ENCODE measurements at regions not wholly inside any gene's neighbourhood (a gene's known extent, or its start where the extent isn't known, plus 50 kb on each side); places are given as distances from the start of the nearest gene placed in this dataset.
"Not testable (repeated sequence)": the region's sequence is repeated elsewhere in the genome, so short reads cannot be mapped to it uniquely, and the experiment has no call there.

DNA sequence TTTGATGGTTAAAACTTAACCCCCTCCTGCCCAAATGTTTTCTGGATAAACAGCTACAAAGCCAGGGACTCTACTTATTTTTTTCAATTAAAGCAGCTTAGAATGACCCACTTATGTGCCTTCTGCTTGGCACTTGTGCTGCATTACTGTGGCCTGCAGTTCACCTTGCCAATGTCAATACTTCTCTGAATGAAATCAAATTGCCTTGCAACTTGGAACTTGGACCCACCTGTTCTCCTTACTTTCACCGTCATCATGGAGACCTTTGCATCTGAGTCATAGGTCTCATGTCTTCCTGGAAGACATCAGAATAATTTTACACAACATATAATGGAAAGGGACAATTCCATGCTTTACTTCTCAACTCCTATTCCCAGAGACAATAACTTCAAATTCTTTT is 92.1 kb upstream of the FHL2 start:
- Histone ChIP-seq H3K9me3 (ENCODE audit: control insufficient read depth in 2 of 2, insufficient read depth in 1 of 2, low read depth in 1 of 2, low read length in 1 of 2) (peaks cover 0 to 7% of the 10 kb centered on the region in 2 donors), H3K4me3 (ENCODE audit: low read depth in 1 of 3, low read length in 3 of 3) (no peak overlapping the region), H3K36me3 (ENCODE audit: control insufficient read depth in 3 of 3, insufficient read depth in 2 of 3, low read depth in 1 of 3, low read length in 3 of 3) (no peaks in the 10 kb centered on the region), H3K27ac (ENCODE audit: low read depth in 1 of 3, low read length in 2 of 3) (peak overlapping the region in 1 of 3 donors; percentile 44), H3K27me3 (ENCODE audit: control insufficient read depth in 3 of 3, insufficient read depth in 3 of 3, low read length in 3 of 3) (no peaks in the 10 kb centered on the region), H3K4me1 (ENCODE audit: control insufficient read depth in 3 of 3, insufficient read depth in 2 of 3, low read depth in 1 of 3, low read length in 2 of 3) (peaks cover 0 to 7% (median 5%) of the 10 kb centered on the region in 3 donors)
- WGBS, 3 donors: 22 to 68% (median 42%) methylated on average over 1 of the region's 1 CpG
- FAIRE-seq: peak; percentile 81
- DNase-seq: peak; percentile 88 to 96

DNA sequence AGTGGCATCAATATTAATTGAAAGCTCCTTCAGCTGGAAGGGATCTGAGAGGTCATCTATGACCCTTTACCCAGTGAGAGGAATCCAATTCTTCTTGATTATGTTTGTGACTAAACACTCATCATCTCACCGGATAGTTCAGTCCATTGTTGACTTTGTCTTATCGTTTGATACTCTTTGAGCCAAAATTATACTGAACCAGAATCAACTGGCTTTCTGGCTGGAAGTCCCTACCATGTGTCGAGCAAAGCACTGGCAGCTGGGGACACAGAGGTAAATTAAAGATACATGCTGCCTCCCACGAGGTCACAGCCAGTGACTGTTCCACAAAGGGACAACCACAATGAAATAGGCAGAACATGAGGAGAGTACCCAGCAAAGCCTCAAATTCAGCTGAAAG is 91.4 kb upstream of the FHL2 start:
- DNase-seq: peak in 1 of 2 donors; percentile 24
- Histone ChIP-seq H3K4me3 (ENCODE audit: low read depth in 1 of 3, low read length in 3 of 3) (no peak overlapping the region), H3K27me3 (ENCODE audit: control insufficient read depth in 3 of 3, insufficient read depth in 3 of 3, low read length in 3 of 3) (no peaks in the 10 kb centered on the region), H3K27ac (ENCODE audit: low read depth in 1 of 3, low read length in 2 of 3) (peak overlapping the region in 1 of 3 donors; percentile 44), H3K9me3 (ENCODE audit: control insufficient read depth in 2 of 2, insufficient read depth in 1 of 2, low read depth in 1 of 2, low read length in 1 of 2) (peaks cover 0 to 7% of the 10 kb centered on the region in 2 donors), H3K4me1 (ENCODE audit: control insufficient read depth in 3 of 3, insufficient read depth in 2 of 3, low read depth in 1 of 3, low read length in 2 of 3) (peaks cover 0 to 7% (median 5%) of the 10 kb centered on the region in 3 donors), H3K36me3 (ENCODE audit: control insufficient read depth in 3 of 3, insufficient read depth in 2 of 3, low read depth in 1 of 3, low read length in 3 of 3) (no peaks in the 10 kb centered on the region)
- FAIRE-seq: no peak
- WGBS, 3 donors: 7 to 38% (median 20%) methylated on average over 4 of the region's 4 CpGs

DNA sequence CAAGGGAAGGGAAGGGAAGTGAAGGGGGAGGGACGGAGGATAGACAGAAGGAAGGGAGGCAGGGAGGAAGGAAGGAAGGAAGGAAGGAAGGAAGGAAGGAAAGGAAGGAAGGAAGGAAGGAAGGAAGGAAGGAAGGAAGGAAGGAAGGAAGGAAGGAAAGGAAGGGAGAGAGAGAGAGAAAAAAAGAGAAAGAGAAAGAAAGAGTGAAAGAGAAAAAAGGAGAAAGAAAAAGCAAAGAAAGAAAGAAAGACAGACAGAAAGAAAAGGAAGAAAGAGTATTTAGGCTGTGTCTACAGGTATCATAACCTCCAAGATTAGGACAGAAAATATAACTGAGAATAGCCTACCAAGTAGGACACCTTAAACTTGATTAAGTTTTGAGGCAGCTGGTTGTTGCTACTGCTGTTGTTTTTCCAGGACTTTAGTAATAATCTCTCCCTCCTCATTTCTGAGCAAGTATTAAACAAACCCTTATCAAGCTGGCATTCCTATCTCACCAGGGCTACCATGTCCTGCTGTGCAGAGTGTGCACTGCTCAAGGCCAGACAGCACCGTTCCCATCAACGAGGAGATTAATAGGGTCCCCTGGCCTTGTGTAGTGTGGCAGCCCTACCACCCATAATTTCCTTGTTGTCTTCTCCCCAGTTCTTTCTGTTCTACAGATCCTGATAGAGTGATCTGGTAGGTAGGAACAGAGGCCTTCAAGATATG is 90.5 kb upstream of the FHL2 start:
- Histone ChIP-seq H3K27me3 (ENCODE audit: control insufficient read depth in 3 of 3, insufficient read depth in 3 of 3, low read length in 3 of 3) (no peaks in the 10 kb centered on the region), H3K4me3 (ENCODE audit: low read depth in 1 of 3, low read length in 3 of 3) (no peak overlapping the region), H3K36me3 (ENCODE audit: control insufficient read depth in 3 of 3, insufficient read depth in 2 of 3, low read depth in 1 of 3, low read length in 3 of 3) (no peaks in the 10 kb centered on the region), H3K27ac (ENCODE audit: low read depth in 1 of 3, low read length in 2 of 3) (no peak overlapping the region), H3K9me3 (ENCODE audit: control insufficient read depth in 2 of 2, insufficient read depth in 1 of 2, low read depth in 1 of 2, low read length in 1 of 2) (peaks cover 0 to 7% of the 10 kb centered on the region in 2 donors), H3K4me1 (ENCODE audit: control insufficient read depth in 3 of 3, insufficient read depth in 2 of 3, low read depth in 1 of 3, low read length in 2 of 3) (peaks cover 0 to 7% (median 5%) of the 10 kb centered on the region in 3 donors)
- DNase-seq: peak in 1 of 2 donors; percentile 11
- 44 to 86% (median 47%) methylated on average over 3 of the region's 3 CpGs for WGBS, 3 donors
- no peak for FAIRE-seq

DNA sequence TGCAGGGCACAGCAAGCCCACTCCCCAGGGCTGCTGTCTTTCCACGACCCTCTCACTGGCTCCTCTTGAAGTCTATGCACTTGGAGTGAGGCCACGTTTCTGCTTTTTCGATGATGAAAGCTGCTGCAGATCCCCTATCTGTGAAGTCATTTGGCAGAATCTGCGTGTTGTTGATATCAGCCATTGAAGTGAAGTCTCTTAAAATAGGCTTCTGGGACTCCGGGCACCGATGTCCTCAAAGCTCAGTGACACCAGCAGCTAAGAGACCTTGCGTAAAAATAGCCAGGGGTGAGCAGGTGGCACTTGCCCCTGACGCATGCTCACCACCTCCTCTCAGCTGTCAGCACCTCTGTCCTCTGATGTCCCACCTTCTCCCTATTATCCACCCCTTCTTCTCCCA is 89.4 kb upstream of the FHL2 start:
- Histone ChIP-seq H3K9me3 (ENCODE audit: control insufficient read depth in 2 of 2, insufficient read depth in 1 of 2, low read depth in 1 of 2, low read length in 1 of 2) (peaks cover 0 to 4% of the 10 kb centered on the region in 2 donors), H3K4me3 (ENCODE audit: low read depth in 1 of 3, low read length in 3 of 3) (no peak overlapping the region), H3K27ac (ENCODE audit: low read depth in 1 of 3, low read length in 2 of 3) (no peak overlapping the region), H3K36me3 (ENCODE audit: control insufficient read depth in 3 of 3, insufficient read depth in 2 of 3, low read depth in 1 of 3, low read length in 3 of 3) (no peaks in the 10 kb centered on the region), H3K4me1 (ENCODE audit: control insufficient read depth in 3 of 3, insufficient read depth in 2 of 3, low read depth in 1 of 3, low read length in 2 of 3) (peaks cover 0 to 7% (median 5%) of the 10 kb centered on the region in 3 donors), H3K27me3 (ENCODE audit: control insufficient read depth in 3 of 3, insufficient read depth in 3 of 3, low read length in 3 of 3) (no peaks in the 10 kb centered on the region)
- FAIRE-seq (no peak), DNase-seq (no peak)
- 80 to 92% (median 90%) methylated on average over 8 of the region's 8 CpGs for WGBS, 3 donors

DNA sequence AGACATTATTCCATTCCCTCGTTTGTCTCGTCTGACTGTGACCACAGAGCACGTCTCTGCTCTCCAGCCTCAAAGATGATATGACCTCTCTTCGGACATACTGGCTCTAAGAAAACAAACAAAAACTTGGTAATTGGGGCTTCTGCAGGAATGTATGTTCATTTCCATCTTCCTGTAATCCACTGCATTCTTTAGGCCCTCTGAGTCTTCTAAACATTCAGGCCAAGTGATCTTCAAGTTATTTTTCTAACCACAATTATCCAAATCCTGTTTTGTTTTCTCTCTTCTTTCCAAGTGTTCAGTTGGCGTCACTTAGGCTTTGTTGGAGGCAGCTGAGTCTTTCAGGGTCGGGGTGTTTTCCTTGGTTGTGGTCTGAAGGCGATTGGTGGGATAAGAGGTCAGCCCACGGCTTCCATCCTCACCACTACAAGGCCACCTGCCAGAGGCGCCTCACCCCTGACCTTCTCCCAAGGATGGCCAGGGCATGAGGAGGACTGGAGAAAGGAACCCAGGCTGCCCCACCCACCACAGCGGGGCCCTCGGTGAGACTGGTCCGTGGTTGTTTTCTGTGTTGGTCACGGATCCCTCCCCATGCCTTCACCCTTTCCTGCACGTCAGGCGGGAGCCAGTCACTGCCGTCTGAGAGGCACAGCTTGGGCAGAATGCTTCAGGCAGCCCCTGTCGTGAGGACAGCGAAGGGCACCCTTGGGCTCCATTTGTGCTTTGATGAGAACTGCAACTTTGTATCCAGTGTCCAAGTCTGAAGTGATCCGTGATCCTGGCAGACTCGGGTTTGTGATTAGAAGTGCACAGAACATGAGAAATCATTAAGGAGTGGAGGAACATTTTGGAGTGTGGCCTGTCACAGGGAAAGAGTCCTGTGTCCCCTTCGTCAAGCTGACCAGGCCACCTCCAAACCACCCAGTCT is 88.6 kb upstream of the FHL2 start:
- DNase-seq (no peak), FAIRE-seq (no peak)
- Histone ChIP-seq H3K4me1 (ENCODE audit: control insufficient read depth in 3 of 3, insufficient read depth in 2 of 3, low read depth in 1 of 3, low read length in 2 of 3) (peaks cover 0 to 7% (median 5%) of the 10 kb centered on the region in 3 donors), H3K27me3 (ENCODE audit: control insufficient read depth in 3 of 3, insufficient read depth in 3 of 3, low read length in 3 of 3) (no peaks in the 10 kb centered on the region), H3K9me3 (ENCODE audit: control insufficient read depth in 2 of 2, insufficient read depth in 1 of 2, low read depth in 1 of 2, low read length in 1 of 2) (peaks cover 0 to 4% of the 10 kb centered on the region in 2 donors), H3K27ac (ENCODE audit: low read depth in 1 of 3, low read length in 2 of 3) (peak overlapping the region in 2 of 3 donors; percentile 2 to 23), H3K4me3 (ENCODE audit: low read depth in 1 of 3, low read length in 3 of 3) (no peak overlapping the region), H3K36me3 (ENCODE audit: control insufficient read depth in 3 of 3, insufficient read depth in 2 of 3, low read depth in 1 of 3, low read length in 3 of 3) (no peaks in the 10 kb centered on the region)
- 79 to 89% (median 84%) methylated on average over 21 of the region's 21 CpGs for WGBS, 3 donors

DNA sequence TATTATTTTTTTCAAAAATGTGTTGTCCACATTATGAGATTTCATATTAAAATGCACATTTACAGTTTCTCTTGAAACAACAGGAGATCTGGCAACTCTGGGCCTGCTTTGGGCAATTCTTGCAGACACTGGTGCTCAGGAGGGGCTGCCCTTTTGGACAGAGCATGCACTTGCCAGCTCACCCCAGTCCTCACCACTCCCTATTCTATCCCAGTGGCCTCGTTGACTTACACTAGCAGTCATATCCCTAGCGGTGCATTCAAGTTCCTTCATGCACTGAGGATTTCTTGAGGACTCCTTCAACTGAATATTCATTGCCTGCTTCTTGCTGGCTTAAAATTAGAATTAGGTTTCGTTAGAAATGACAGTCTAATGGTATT is 87.9 kb upstream of the FHL2 start:
- no peak overlapping the region for H3K27ac ChIP-seq (ENCODE audit: low read depth in 1 of 3, low read length in 2 of 3)

DNA sequence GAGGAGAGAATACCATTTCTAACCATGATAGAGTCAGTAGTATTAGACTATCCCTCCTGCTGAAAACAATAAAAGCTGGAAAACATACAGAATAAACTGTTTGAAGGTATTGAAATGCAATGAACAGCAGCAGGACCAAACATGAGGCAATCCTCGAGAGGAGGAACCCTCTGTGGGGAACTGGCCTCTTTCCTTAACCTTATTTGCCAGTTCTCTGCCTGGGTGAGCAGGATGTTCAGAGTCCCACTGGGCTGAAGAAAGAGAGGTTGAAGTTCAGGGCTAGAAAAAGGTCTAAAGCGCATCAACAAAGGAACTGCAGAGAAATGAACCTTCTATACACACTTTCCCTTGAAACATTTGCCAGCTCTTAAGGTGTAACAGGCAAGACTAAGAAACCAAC is 79.8 kb upstream of the FHL2 start:
- H3K9me3 ChIP-seq (ENCODE audit: control insufficient read depth in 2 of 2, insufficient read depth in 1 of 2, low read depth in 1 of 2, low read length in 1 of 2): no peaks in the 10 kb centered on the region
- WGBS, 3 donors: 75 to 80% (median 76%) methylated on average over 2 of the region's 2 CpGs
- peaks cover 0 to 3% (median 0%) of the 10 kb centered on the region in 3 donors for H3K27me3 ChIP-seq (ENCODE audit: control insufficient read depth in 3 of 3, insufficient read depth in 3 of 3, low read length in 3 of 3)
- DNase-seq (no peak), FAIRE-seq (no peak)
- H3K36me3 ChIP-seq (ENCODE audit: control insufficient read depth in 3 of 3, insufficient read depth in 2 of 3, low read depth in 1 of 3, low read length in 3 of 3): no peaks in the 10 kb centered on the region
- H3K27ac ChIP-seq (ENCODE audit: low read depth in 1 of 3, low read length in 2 of 3): no peak overlapping the region
- H3K4me1 ChIP-seq (ENCODE audit: control insufficient read depth in 3 of 3, insufficient read depth in 2 of 3, low read depth in 1 of 3, low read length in 2 of 3): no peaks in the 10 kb centered on the region
- no peak overlapping the region for H3K4me3 ChIP-seq (ENCODE audit: low read depth in 1 of 3, low read length in 3 of 3)

More for the DNA sequence above, 87.9 kb upstream of the FHL2 start:
- FAIRE-seq: no peak
- Histone ChIP-seq H3K4me1 (ENCODE audit: control insufficient read depth in 3 of 3, insufficient read depth in 2 of 3, low read depth in 1 of 3, low read length in 2 of 3) (peaks cover 0 to 7% (median 5%) of the 10 kb centered on the region in 3 donors), H3K36me3 (ENCODE audit: control insufficient read depth in 3 of 3, insufficient read depth in 2 of 3, low read depth in 1 of 3, low read length in 3 of 3) (no peaks in the 10 kb centered on the region), H3K4me3 (ENCODE audit: low read depth in 1 of 3, low read length in 3 of 3) (no peak overlapping the region), H3K27me3 (ENCODE audit: control insufficient read depth in 3 of 3, insufficient read depth in 3 of 3, low read length in 3 of 3) (no peaks in the 10 kb centered on the region), H3K9me3 (ENCODE audit: control insufficient read depth in 2 of 2, insufficient read depth in 1 of 2, low read depth in 1 of 2, low read length in 1 of 2) (no peaks in the 10 kb centered on the region)
- 54 to 68% (median 58%) methylated on average over 3 of the region's 3 CpGs for WGBS, 3 donors
- peak in 1 of 2 donors; percentile 49 for DNase-seq

DNA sequence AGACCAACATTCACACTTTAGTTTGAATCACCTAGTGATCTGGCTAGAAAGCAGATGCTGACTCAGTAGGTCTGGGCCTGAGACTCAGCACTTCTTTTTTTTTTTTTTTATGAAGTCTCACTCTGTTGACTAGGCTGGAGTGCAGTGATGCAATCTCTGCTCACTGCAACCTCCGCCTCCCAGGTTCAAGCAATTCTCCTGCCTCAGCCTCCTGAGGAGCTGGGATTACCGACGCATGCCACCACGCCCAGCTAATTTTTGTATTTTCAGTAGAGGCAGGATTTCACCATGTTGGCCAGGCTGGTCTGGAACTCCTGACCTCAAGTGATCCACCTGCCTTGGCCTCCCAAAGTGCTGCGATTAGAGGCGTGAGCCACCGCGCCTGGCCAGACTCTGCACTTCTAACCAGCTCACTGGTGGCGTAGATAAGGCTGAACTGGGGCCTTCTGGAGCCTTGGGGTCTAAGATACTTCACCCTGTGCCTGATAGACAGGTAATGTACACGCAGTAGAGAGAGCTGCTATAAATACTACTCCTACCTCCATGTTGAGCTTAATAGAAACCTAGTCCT is 78.3 kb upstream of the FHL2 start:
- not testable (repeated sequence) for H3K4me1 ChIP-seq (ENCODE audit: control insufficient read depth in 3 of 3, insufficient read depth in 2 of 3, low read depth in 1 of 3, low read length in 2 of 3); H3K27ac ChIP-seq (ENCODE audit: low read depth in 1 of 3, low read length in 2 of 3); FAIRE-seq; H3K36me3 ChIP-seq (ENCODE audit: control insufficient read depth in 3 of 3, insufficient read depth in 2 of 3, low read depth in 1 of 3, low read length in 3 of 3); H3K4me3 ChIP-seq (ENCODE audit: low read depth in 1 of 3, low read length in 3 of 3); DNase-seq; H3K27me3 ChIP-seq (ENCODE audit: control insufficient read depth in 3 of 3, insufficient read depth in 3 of 3, low read length in 3 of 3); H3K9me3 ChIP-seq (ENCODE audit: control insufficient read depth in 2 of 2, insufficient read depth in 1 of 2, low read depth in 1 of 2, low read length in 1 of 2)
- WGBS, 3 donors: 93 to 95% (median 94%) methylated on average over 10 of the region's 10 CpGs
